HG03103 (cell line): ENCODE measurements at regions not wholly inside any gene's neighbourhood (a gene's known extent, or its start where the extent isn't known, plus 50 kb on each side); places are given as distances from the start of the nearest gene placed in this dataset.

ENCODE experiments used
- ATAC-seq: cut with Tn5 transposase; IDR thresholded peaks from one replicate; pipeline ENCODE4 v1.9.1; 2021; ENCODE audit warnings: low read depth; ENCODE audit not compliant: unreplicated experiment

- ATAC-seq = no peak
Observed at GRCh38 chr3:106707347-106707746, 669.9 kb upstream of the CCDC54 start.

- no peak for ATAC-seq
Observed at GRCh38 chr3:106710596-106710995, 666.6 kb upstream of the CCDC54 start.

- ATAC-seq = no peak
Observed at GRCh38 chr3:106711650-106712049, 665.6 kb upstream of the CCDC54 start.

DNA sequence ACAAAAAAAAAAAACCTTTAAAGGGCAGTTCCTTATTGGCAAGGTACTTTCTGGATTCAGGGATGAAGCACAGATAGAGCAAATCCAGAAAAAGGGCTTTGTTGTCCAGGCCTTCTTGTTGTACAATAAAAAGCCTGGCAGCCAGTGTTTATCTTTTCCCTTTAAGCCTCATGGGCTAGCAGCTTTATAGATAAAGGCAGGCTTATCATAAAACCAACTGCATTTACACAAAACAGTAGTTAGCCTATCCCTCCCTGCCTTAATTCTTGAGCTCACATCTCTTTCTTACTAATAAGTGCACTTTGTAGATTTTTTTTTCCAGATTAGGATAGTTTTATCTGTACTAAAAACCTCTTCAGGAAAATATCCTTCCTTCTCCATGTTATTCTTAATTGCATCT, 662.8 kb upstream of the CCDC54 start:
- ATAC-seq = no peak

GRCh38 chr3:106715286-106715685, 662.0 kb upstream of the CCDC54 start:
- no peak for ATAC-seq

GRCh38 chr3:106717178-106717780, 660.0 kb upstream of the CCDC54 start:
- no peak for ATAC-seq

- ATAC-seq = no peak
Observed at GRCh38 chr3:106719077-106719476, 658.2 kb upstream of the CCDC54 start.

DNA sequence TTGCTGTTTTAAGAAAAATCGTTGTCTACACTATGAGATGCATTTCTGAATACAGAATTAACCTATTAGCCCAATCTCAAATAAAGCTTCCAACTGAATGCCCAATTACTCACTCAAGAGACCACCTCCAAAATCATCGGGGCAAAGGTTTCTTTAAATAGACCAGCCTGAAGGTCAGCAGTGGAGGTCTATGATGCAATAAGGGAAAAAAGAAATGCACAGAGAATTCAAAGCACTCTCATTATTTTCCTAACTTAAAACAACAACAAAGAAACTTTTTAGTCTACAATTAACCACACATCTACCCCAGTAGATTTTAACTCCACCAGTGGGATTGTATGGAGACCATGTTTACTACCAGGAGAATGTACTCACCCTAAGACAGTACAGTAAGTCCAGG, 657.7 kb upstream of the CCDC54 start:
- no peak for ATAC-seq

DNA sequence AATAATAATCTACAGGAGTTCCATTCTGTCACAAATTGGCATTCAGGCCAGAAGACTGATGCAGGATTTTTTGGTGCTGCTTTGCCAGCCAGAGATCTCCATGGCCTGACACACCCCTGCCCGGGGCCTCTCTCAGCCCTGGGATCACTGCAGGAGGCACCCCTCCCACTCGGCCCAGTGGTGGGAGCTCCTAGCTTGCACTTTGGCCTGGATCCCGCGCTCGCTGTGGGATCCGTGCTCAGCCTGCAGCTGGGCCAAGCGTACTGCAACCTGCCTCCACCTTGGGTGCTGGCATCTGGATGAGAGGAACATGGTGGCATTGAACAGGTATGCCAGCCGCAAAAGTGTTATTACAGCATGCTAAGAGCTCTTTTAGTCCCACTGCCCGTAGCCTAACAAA, 656.7 kb upstream of the CCDC54 start:
- ATAC-seq = no peak

DNA sequence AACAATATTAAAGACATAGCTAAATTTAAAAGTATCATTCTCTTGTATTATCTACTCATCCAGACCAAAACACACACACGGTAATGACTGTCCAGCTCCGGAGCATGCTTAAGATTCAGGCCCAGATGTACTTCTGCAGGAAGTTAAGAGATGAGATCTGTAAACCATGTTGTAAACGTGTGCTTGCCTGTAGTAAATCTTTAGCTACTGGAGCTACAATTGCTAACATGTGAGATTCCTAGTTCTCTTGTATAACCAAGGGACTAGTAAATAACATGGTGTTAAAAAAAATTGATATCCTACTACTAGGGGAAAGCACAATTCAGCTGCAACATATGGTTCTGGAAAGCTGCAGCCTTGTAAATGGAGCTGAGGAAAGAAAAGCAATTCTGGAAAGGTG, 651.7 kb upstream of the CCDC54 start:
- no peak for ATAC-seq

DNA sequence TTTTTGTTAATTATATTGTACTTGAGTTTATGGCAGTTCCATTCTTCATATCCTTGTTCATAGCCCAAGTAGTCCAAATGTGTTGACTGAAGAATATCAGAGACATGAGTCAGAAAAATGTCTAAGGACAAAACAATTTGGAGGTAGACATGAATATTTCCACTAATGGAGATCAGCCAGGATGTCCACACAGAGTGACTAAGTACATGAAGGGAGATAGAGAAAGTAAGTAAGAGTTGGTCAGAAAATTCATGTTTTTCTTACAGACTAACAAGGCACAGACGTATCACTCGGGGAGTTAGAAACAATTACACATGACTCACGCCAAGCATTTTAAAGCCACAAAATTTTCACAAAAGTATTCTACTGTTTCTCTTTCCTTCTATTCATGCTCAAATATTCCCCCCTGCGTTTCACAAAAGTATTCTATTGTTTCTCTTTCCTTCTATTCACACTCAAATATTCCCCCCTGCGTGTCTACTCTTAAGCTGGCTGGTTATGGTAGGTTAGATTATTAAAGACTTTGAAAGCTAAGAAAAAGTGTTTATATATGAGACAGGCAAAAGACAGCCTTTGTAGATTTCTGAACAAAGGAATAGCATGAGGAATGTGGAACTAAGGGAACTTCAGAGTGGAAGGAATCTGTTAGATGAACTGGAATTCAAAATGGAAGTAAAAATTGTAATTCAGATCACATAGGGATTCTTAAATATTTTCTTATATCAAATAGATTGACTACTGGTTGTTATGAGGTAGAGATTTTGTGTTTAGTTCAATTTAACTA, 648.7 kb upstream of the CCDC54 start:
- ATAC-seq = no peak

- no peak for ATAC-seq
Observed at GRCh38 chr3:106729481-106729880, 647.8 kb upstream of the CCDC54 start.

DNA sequence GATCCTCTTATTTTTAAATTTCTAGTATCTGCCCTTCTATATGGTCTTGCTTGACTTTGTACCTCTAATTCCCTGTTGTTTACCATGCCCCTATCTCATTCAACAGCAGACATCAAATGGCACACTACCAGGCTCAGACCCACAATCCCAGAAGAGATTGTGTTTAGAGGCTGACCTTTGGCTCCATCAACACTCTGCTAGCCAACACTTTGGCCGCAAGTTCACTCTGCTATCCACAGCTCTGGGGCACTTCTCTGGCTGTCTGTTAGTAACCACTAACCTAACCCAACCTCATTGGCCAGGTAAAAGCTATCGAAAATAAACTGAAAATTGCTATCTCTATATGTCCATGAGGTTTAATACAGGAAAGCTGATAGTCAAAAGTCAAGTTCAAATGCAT, 646.0 kb upstream of the CCDC54 start:
- no peak for ATAC-seq

- no peak for ATAC-seq
Observed at GRCh38 chr3:106734712-106735111, 642.5 kb upstream of the CCDC54 start.

DNA sequence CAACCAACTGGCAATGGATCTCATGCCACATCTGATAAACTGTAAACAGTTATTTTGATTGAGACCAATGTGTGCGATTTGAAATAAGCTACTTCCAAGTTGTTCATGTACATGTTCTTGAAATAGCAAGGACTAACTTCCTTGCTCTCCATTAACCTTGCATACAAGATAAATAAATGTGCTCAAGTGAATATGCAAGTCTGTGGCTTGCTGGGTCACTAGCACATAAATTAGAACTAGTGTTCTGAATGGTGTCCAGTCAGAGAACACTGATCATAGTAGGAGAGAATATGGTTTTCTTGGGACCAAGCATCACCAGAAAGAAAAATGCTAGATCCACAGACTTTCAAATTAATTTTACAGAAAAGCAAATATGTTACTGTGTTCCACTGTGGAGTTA, 640.0 kb upstream of the CCDC54 start:
- ATAC-seq = no peak

- no peak for ATAC-seq
Observed at GRCh38 chr3:106740116-106740515, 637.1 kb upstream of the CCDC54 start.

DNA sequence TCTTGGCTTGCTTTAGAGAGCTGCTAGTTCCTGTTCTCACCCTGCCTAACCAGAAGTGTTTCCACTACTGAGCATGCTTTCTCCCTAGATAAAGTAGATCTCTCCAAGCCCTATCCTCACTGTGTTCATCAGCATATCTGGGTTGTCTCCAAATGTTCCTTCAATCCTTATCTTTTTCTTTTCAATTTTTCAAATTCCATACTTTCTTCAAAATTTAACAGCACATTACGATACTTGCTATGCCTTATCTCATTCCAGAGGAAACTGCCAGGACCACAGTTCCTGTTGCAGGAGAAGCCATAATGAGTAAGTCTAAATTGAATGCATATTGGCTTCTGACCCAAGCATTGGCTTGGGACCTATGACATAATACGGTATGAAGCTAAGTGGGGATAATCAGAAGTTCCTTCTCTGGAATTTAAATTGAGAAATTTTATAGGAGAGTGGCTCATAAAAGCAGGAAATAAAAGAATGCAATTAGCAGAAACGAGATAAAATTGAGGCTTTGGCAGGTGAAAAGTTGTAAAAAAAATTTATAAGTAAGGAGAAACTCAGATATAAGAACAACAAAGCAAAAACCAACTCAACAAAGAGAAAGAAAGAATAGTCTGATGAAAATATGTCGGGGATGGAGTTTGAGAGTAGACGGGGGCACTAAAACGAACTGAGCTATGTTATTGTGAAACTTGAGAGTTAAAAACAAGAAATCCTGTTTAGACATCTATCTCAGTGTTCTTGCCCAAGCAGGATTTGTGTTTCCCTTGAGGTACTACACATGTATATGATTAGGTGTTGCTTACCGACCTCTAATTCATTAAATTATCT, 631.7 kb upstream of the CCDC54 start:
- no peak for ATAC-seq

DNA sequence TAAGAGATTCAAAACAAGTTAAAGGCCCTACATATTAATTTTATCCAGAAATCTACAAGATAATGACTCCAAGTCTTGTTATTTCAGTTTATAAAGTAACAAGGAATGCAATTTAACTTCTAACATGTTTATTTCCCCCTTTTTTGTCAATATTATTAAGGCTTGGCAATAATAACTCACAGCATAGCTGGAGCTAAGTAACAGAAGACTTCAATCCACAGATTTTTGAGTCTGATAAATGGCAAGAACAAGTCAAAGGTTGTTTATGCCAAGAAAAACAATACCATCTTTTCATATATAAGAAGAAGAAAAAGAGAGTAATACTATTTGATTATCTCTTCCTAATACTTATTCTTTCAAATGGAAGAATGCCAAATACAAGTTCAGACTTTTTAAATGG, 631.0 kb upstream of the CCDC54 start:
- ATAC-seq = no peak

DNA sequence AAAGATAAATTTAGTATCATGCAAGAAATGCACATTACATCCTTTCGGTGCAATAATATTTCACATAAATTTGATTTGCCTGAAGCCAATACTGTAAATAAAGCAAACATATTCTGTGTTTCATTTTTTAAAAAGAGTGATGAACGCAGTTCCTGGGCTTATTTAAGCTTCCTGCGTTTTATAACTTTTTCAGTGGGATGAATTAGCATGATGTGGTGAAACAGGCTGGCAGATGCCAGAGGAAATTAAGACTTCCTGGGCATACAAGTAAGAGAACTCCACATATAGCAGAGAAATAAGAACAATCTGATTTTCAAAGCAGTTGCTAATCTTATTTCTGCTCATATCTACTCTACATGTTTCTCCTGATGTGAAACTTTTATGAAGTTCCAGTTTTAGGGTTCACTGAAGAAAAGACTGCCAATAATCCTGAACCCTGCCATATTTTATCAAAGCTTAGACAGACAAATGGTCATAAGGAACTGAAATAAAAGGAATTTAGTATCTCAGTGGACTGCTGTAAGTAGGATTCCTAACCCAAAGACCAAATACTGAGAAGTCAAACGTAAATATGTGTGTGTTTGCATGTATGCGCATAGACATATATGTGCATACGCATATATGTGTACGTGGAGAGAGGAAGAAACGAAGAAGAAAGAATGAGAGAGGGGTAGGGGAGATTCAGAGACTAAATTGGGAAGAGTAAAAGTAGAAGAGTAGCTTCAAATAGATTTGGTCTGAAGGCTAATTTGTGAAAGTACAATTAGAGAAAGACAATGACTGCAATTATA, 628.6 kb upstream of the CCDC54 start:
- no peak for ATAC-seq

- no peak for ATAC-seq
Observed at GRCh38 chr3:106750092-106750491, 627.1 kb upstream of the CCDC54 start.

DNA sequence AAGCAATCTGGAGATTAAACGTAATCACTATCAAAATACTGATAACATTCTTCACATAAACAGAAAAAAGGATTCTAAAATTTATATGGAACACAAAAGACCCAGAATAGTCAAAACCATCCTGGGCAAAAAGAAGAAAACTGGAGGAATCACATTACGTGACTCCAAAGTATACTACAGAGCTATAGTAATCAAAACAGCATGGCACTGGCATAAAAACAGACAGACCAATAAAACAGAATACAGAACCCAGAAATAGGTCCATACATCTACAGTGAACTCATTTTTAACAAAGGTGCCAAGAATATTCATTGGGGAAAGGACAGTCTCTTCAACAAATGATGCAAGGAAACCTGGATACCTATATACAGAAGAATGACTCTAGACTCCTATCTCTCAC, 621.9 kb upstream of the CCDC54 start:
- ATAC-seq = no peak
